ENCODE measurements at regions not wholly inside any gene's neighbourhood (a gene's known extent, or its start where the extent isn't known, plus 50 kb on each side); places are given as distances from the start of the nearest gene placed in this dataset.

- TF ChIP-seq CTCF (IDR thresholded peaks at IDR 0.05; ENCODE audit: low read length, missing control alignments): no peak
- DNase-seq (ENCODE audit: low read depth): no peak
- H3K4me3 ChIP-seq (replicated peaks; ENCODE audit: low read depth, low read length): no peak overlapping the region
Measured at GRCh38 chr18:24725644-24726415, 265.4 kb downstream of the HRH4 start.

DNA sequence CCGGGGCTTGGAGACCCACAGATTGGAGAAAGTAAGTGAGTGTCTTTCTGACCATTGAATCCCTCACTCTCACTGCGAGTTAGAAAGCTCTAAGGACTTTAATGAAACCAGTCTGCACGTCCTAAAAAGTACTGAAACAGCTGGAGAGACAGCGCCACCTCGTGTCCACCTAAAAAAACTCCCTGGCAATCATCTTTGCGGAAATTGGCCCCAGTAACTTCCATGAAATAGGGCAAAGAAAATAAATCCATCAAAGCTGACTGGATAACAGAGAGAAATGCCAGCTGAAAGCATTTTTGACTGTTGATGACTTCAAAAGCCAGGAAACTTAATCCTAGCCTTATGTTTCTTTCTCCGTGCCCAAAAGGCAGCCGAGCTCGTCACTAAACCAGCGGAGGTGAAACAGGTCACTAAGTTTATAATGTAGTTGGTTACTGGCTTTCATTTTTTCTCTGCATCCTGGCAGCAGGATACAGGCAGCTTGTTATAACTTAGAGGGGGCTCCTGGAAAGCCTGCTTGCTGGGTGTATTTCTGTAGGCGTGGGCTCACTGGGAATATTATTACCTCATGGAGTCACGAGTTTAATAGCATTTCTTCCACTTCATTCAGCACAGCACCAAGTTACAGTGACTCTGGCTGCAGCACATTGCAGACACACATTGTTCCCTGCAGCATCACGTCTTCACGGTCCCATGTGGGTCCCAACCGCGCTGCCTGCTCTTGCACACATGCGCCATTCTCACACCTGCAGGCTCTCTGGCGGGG lies 266.5 kb downstream of the HRH4 start:
- no peak overlapping the region for H3K4me3 ChIP-seq (replicated peaks; ENCODE audit: low read depth, low read length)
- peak; percentile 89 for DNase-seq (ENCODE audit: low read depth)
- peak; percentile 90 for TF ChIP-seq CTCF (IDR thresholded peaks at IDR 0.05; ENCODE audit: low read length, missing control alignments)

GRCh38 chr18:24727685-24728084 lies 267.2 kb downstream of the HRH4 start:
- TF ChIP-seq CTCF (IDR thresholded peaks at IDR 0.05; ENCODE audit: low read length, missing control alignments): no peak
- no peak overlapping the region for H3K4me3 ChIP-seq (replicated peaks; ENCODE audit: low read depth, low read length)
- no peak for DNase-seq (ENCODE audit: low read depth)

DNA sequence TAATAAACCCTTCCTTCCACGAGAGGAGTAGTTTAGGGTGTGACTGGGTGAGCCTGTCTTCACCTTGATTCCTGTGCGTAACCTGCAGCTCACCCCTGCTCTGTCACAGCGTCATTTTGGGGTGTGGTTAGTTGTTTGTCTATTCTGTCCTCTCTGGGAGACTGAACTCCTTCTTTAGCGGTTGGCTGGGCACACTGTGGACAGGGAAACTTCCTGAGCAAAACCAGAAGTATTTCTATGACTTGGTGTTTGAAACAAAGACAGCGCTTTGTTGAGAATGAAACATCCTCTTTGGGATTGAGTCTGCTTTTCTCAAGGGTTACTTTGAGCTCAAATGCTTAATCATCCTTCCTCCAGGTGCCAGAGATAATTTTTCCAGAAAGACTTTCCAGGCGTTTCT lies 270.7 kb downstream of the HRH4 start:
- no peak overlapping the region for H3K4me3 ChIP-seq (replicated peaks; ENCODE audit: low read depth, low read length)

GRCh38 chr18:24731981-24732380 lies 271.5 kb downstream of the HRH4 start:
- no peak for DNase-seq (ENCODE audit: low read depth)
- H3K4me3 ChIP-seq (replicated peaks; ENCODE audit: low read depth, low read length): no peak overlapping the region
- no peak for TF ChIP-seq CTCF (IDR thresholded peaks at IDR 0.05; ENCODE audit: low read length, missing control alignments)

More for the DNA sequence above, 270.7 kb downstream of the HRH4 start:
- no peak for TF ChIP-seq CTCF (IDR thresholded peaks at IDR 0.05; ENCODE audit: low read length, missing control alignments)
- no peak for DNase-seq (ENCODE audit: low read depth)

DNA sequence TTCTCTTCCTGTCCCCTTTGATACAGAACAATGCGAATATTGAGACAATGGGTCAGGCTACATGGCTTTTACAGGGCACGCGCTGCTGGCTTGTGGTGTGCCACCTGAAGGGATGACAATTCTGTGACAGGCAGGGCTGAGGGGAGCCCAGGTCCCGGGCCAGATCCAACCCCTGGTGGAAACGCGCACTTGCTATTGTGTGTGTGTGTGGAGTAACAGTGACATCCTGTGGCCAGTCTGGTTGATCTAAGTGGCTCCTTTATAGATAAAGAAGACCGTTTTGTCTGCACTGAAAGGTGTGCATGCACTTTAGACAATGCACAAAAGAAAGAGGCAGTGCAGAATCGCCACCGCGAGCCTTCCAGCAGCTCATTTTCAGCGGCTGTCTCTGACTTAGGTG lies 273.6 kb downstream of the HRH4 start:
- TF ChIP-seq CTCF (IDR thresholded peaks at IDR 0.05; ENCODE audit: low read length, missing control alignments): no peak
- DNase-seq (ENCODE audit: low read depth): no peak
- H3K4me3 ChIP-seq (replicated peaks; ENCODE audit: low read depth, low read length): no peak overlapping the region

Measured in fibroblast of pulmonary artery (primary cell).